ENCODE measurements at regions not wholly inside any gene's neighbourhood (a gene's known extent, or its start where the extent isn't known, plus 50 kb on each side); places are given as distances from the start of the nearest gene placed in this dataset.

GRCh38 chr5:30279237-30279636, 914.2 kb upstream of the CDH6 start:
- H3K27me3 ChIP-seq: no peaks in the 10 kb centered on the region
- H3K4me1 ChIP-seq: no peaks in the 10 kb centered on the region
- no peaks in the 10 kb centered on the region for H3K9me3 ChIP-seq
- no peak for DNase-seq
- intact Hi-C loops (cut with DNase I): no loop called here
- TF ChIP-seq, protein P1, sequence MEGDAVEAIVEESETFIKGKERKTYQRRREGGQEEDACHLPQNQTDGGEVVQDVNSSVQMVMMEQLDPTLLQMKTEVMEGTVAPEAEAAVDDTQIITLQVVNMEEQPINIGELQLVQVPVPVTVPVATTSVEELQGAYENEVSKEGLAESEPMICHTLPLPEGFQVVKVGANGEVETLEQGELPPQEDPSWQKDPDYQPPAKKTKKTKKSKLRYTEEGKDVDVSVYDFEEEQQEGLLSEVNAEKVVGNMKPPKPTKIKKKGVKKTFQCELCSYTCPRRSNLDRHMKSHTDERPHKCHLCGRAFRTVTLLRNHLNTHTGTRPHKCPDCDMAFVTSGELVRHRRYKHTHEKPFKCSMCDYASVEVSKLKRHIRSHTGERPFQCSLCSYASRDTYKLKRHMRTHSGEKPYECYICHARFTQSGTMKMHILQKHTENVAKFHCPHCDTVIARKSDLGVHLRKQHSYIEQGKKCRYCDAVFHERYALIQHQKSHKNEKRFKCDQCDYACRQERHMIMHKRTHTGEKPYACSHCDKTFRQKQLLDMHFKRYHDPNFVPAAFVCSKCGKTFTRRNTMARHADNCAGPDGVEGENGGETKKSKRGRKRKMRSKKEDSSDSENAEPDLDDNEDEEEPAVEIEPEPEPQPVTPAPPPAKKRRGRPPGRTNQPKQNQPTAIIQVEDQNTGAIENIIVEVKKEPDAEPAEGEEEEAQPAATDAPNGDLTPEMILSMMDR (IDR thresholded peaks at IDR 0.05): no peak
- no peak for TF ChIP-seq POLR2A (IDR thresholded peaks at IDR 0.05)
- no peak overlapping the region for H3K27ac ChIP-seq
- H3K36me3 ChIP-seq (replicated peaks in 1 of 2; ENCODE audit: insufficient read depth in 1 of 2, low read depth in 2 of 2): no peaks in the 10 kb centered on the region
- WGBS, 2 donors: 65 to 76% methylated on average over 2 of the region's 2 CpGs
- no peak overlapping the region for H3K4me3 ChIP-seq
- ATAC-seq: no peak

DNA sequence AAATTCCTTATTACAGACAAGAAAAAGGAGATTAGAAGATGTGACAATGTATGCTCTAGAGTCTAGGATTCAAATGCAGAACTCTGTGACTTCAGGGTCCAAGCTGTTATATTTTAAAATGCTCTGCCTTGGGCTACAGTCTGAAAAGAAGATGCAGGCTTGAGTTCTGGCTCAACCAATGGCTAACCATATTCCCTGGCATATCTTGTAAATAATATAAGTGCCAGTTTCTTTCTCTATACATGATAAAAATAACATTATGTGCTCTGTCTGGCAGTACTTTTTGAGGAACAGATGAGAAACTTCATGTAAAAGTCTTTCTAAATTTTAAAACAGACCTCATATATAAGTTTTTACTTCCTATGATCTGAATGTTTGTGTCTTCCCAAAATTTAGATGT, 926.5 kb upstream of the CDH6 start:
- H3K27ac ChIP-seq: no peak overlapping the region
- no peaks in the 10 kb centered on the region for H3K9me3 ChIP-seq
- ATAC-seq: no peak
- no peak overlapping the region for H3K4me3 ChIP-seq
- no peaks in the 10 kb centered on the region for H3K36me3 ChIP-seq (replicated peaks in 1 of 2; ENCODE audit: insufficient read depth in 1 of 2, low read depth in 2 of 2)
- TF ChIP-seq, protein P1 (IDR thresholded peaks at IDR 0.05): no peak
- no peak for TF ChIP-seq POLR2A (IDR thresholded peaks at IDR 0.05)
- no peak for DNase-seq
- no peaks in the 10 kb centered on the region for H3K4me1 ChIP-seq
- H3K27me3 ChIP-seq: no peaks in the 10 kb centered on the region
- intact Hi-C loops (cut with DNase I): no loop called here

DNA sequence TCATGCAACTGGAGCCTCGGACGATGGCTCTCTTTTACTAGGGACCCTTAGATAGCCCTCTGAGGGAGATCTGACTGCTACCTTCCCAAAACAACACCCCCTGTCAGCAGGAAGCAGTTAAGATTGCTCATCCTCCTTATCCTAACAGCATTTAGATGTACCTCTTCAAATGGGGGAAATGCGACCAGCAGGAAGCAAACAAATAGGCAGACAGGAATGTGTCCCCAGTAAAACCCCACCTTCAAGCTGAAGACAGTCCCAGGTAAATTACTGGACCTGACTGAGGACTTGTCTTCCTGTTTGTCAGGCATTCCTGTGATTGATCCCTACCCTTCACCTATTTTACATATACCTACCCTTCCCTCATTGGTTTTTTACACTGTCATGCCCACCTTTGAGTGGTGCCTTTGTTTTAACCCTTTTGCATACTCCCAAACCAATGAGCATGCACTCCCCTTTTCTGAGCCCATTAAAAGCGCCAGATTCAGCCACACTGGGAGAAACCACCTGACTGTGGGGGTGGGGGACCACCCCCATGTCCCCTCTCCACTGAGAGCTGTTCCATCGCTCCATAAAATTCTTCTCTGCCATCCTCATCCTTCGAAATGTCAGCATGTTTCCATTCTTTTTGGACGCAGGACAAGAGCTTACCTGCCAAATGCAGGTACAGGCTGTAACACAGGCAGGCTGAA, 954.0 kb upstream of the CDH6 start:
- TF ChIP-seq, protein P1 (IDR thresholded peaks at IDR 0.05): no peak
- H3K27me3 ChIP-seq: no peaks in the 10 kb centered on the region
- intact Hi-C loops (cut with DNase I): no loop called here
- ATAC-seq (no peak), DNase-seq (no peak)
- no peak overlapping the region for H3K4me3 ChIP-seq
- no peaks in the 10 kb centered on the region for H3K4me1 ChIP-seq
- H3K27ac ChIP-seq: no peak overlapping the region
- H3K9me3 ChIP-seq: no peaks in the 10 kb centered on the region
- WGBS, 2 donors: 44 to 64% methylated on average over 7 of the region's 7 CpGs
- H3K36me3 ChIP-seq (replicated peaks in 1 of 2; ENCODE audit: insufficient read depth in 1 of 2, low read depth in 2 of 2): no peaks in the 10 kb centered on the region

DNA sequence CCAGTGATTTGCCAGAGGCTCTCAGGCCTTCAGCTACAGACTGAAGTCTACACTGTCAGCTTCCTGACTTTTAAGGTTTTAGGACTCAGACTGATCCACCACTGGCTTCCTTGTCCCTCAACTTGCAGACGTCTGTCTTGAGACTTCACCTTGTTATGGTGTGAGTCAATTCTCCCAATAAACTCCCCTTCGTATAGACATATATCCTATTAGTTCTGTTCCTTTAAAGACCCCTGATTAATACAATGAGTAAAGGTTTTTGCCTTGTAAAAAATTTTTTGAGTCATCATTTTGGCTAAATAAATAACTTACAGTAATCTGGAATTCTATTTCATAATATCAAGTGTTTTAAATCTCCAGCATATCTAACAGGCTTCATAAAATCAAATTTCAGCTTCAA, 956.3 kb upstream of the CDH6 start:
- H3K27ac ChIP-seq: no peak overlapping the region
- intact Hi-C loops (cut with DNase I): no loop called here
- H3K27me3 ChIP-seq: no peaks in the 10 kb centered on the region
- H3K4me1 ChIP-seq: no peaks in the 10 kb centered on the region
- TF ChIP-seq POLR2A (IDR thresholded peaks at IDR 0.05): no peak
- TF ChIP-seq, protein P1 (IDR thresholded peaks at IDR 0.05): no peak
- H3K9me3 ChIP-seq: no peaks in the 10 kb centered on the region
- no peak overlapping the region for H3K4me3 ChIP-seq
- DNase-seq: no peak
- no peaks in the 10 kb centered on the region for H3K36me3 ChIP-seq (replicated peaks in 1 of 2; ENCODE audit: insufficient read depth in 1 of 2, low read depth in 2 of 2)
- ATAC-seq: no peak
- 35 to 38% methylated on average over 2 of the region's 2 CpGs for WGBS, 2 donors

GRCh38 chr5:30209755-30210154, 983.7 kb upstream of the CDH6 start:
- no peak overlapping the region for H3K4me3 ChIP-seq
- no peak for ATAC-seq

More at GRCh38 chr5:30209755-30210154, 983.7 kb upstream of the CDH6 start:
- TF ChIP-seq, protein P1 (IDR thresholded peaks at IDR 0.05): no peak
- no peak for TF ChIP-seq POLR2A (IDR thresholded peaks at IDR 0.05)
- Histone ChIP-seq H3K4me1 (no peaks in the 10 kb centered on the region), H3K9me3 (no peaks in the 10 kb centered on the region), H3K36me3 (replicated peaks in 1 of 2; ENCODE audit: insufficient read depth in 1 of 2, low read depth in 2 of 2) (no peaks in the 10 kb centered on the region), H3K27me3 (no peaks in the 10 kb centered on the region), H3K27ac (no peak overlapping the region)
- intact Hi-C loops (cut with DNase I): no loop called here
- no peak for DNase-seq

Data from body of pancreas (tissue), 4 donors.